Tibial artery (tissue), 4 donors: ENCODE measurements at regions not wholly inside any gene's neighbourhood (a gene's known extent, or its start where the extent isn't known, plus 50 kb on each side); places are given as distances from the start of the nearest gene placed in this dataset.
A peak's percentile ranks its signal among the peaks of the same experiment; 100 is the strongest.

Source experiments
- DNase-seq, 2 donors: peaks; one replicate each; pipeline ENCODE4 v3.0.0-alpha.2; 2019
- H3K27ac ChIP-seq, 2 donors: fragments of 200-600 bp; sonication (generic) in 1 of 2; 1 replicate in 1 of 2; 2 replicates in 1 of 2; pipeline ENCODE4 v1.5.1; 2018 to 2019; ENCODE audit warnings: mild to moderate bottlenecking in 1 of 2
- H3K27me3 ChIP-seq, 2 donors: fragments of 200-600 bp; sonication (generic) in 1 of 2; one replicate each; pipeline versions ENCODE4 v1.5.1 to v1.6.0; 2016 to 2019
- H3K36me3 ChIP-seq, 3 donors: fragments of 200-600 bp; sonication (generic) in 2 of 3; one replicate each; pipeline ENCODE4 v1.5.1; 2016 to 2019; ENCODE audit warnings: mild to moderate bottlenecking in 2 of 3
- H3K4me1 ChIP-seq, 4 donors: fragments of 200-600 bp; sonication (generic) in 2 of 4; 1 replicate in 3 of 4; 2 replicates in 1 of 4; pipeline ENCODE4 v1.5.1; 2016 to 2019
- H3K4me3 ChIP-seq, 2 donors: fragments of 200-600 bp; sonication (generic) in 1 of 2; 1 replicate in 1 of 2; 2 replicates in 1 of 2; pipeline ENCODE4 v1.5.1; 2018 to 2019; ENCODE audit warnings: mild to moderate bottlenecking in 2 of 2
- H3K9me3 ChIP-seq, 3 donors: fragments of 200-600 bp; sonication (generic) in 1 of 3; one replicate each; pipeline ENCODE4 v1.5.1; 2016 to 2019
- intact Hi-C: fragments of 100-400 bp; cut with DNase I; formaldehyde crosslinking; loops from one replicate; pipeline ENCODE4 v1.15.0; 2023; ENCODE audit warnings: low total_unique reads
- TF ChIP-seq, protein P1 (sequence below), 2 experiments: fragments of 200-600 bp in 1 of 2; fragments of 450-650 bp in 1 of 2; IDR thresholded peaks; one replicate each; pipeline ENCODE4 v1.5.1; 2017 to 2019; ENCODE audit warnings: antibody characterized with exemption in 2 of 2, mild to moderate bottlenecking in 1 of 2, moderate library complexity in 1 of 2

GRCh38 chr11:57069942-57070341 is 81.2 kb downstream of the OR5AK2 start:
- no peaks in the 10 kb centered on the region for H3K27me3 ChIP-seq
- DNase-seq = no peak
- TF ChIP-seq, protein P1, sequence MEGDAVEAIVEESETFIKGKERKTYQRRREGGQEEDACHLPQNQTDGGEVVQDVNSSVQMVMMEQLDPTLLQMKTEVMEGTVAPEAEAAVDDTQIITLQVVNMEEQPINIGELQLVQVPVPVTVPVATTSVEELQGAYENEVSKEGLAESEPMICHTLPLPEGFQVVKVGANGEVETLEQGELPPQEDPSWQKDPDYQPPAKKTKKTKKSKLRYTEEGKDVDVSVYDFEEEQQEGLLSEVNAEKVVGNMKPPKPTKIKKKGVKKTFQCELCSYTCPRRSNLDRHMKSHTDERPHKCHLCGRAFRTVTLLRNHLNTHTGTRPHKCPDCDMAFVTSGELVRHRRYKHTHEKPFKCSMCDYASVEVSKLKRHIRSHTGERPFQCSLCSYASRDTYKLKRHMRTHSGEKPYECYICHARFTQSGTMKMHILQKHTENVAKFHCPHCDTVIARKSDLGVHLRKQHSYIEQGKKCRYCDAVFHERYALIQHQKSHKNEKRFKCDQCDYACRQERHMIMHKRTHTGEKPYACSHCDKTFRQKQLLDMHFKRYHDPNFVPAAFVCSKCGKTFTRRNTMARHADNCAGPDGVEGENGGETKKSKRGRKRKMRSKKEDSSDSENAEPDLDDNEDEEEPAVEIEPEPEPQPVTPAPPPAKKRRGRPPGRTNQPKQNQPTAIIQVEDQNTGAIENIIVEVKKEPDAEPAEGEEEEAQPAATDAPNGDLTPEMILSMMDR (IDR thresholded peaks at IDR 0.05) = no peak

DNA sequence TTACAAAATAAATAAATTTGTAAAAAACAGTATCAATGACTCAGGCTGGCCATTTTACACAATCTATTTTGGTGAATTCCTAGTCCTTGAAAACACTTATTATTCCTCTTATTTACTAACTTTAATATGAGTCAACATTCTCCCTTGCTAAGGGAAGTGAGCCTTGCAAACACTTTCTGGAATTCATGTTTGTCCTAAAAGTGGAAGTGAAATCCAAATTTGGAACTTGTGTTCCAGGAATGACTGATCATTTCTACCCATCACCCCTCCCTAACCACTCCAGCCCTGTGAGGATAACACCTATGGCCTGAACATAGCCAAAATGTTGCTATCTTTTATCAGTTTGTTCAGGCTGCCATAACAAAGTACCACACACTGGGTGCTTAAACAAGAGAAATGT is 83.1 kb downstream of the OR5AK2 start:
- Histone ChIP-seq H3K36me3 (no peaks in the 10 kb centered on the region), H3K4me1 (peaks cover 0 to 30% (median 7%) of the 10 kb centered on the region in 4 donors), H3K27me3 (no peaks in the 10 kb centered on the region), H3K9me3 (no peaks in the 10 kb centered on the region), H3K4me3 (no peak overlapping the region), H3K27ac (peak overlapping the region; percentile 50 to 56)
- intact Hi-C loops = no loop called here
- TF ChIP-seq, protein P1 (IDR thresholded peaks at IDR 0.05) = no peak
- no peak for DNase-seq

More at GRCh38 chr11:57069942-57070341, 81.2 kb downstream of the OR5AK2 start:
- Histone ChIP-seq H3K36me3 (no peaks in the 10 kb centered on the region), H3K4me3 (no peak overlapping the region), H3K4me1 (peaks cover 0 to 26% (median 7%) of the 10 kb centered on the region in 4 donors), H3K27ac (no peak overlapping the region), H3K9me3 (no peaks in the 10 kb centered on the region)
- intact Hi-C loops = no loop called here

DNA sequence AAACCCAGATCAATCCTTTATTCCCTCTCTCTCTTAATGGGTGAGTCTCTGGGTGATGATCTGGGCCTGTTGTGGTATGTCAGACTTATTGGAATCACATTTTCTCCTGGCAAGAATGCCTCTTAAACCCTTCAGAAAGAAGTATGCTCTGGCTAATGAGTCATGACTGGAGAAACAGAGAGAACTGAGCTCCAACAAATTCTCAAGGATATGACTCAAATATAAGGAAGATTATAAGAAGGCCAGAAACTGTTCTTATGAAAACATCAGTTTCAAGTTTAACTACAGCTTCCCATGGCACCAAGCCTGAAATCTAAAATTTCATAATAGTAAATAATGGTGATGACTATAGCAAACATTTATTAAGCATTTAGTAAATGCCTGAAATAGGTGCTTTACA is 83.9 kb downstream of the OR5AK2 start:
- H3K36me3 ChIP-seq = no peaks in the 10 kb centered on the region
- TF ChIP-seq, protein P1 (IDR thresholded peaks at IDR 0.05) = no peak
- peaks cover 0 to 30% (median 7%) of the 10 kb centered on the region in 4 donors for H3K4me1 ChIP-seq
- H3K27ac ChIP-seq = peak overlapping the region; percentile 50 to 56
- H3K9me3 ChIP-seq = no peaks in the 10 kb centered on the region
- H3K27me3 ChIP-seq = no peaks in the 10 kb centered on the region
- H3K4me3 ChIP-seq = no peak overlapping the region
- intact Hi-C loops = no loop called here
- no peak for DNase-seq

DNA sequence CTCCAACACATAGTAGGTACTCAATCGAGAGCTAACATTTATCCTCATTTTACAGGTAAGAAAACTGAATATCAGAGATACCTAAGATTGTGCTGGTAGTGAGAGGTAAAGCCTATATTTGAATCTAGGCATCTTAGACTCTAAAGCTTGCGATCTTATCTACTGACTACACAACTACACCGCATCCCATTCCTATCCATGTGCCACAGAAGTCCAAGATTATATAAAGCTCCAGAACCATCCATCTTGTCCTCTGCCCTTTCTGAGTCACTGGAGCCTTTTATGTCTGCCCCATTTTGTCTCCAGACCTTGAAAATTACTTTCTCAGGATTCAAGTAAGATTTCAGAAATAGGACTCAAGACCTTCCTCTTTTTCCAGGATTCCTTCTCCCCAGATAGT is 84.4 kb downstream of the OR5AK2 start:
- DNase-seq = no peak
- intact Hi-C loops = no loop called here
- peak overlapping the region; percentile 38 to 50 for H3K27ac ChIP-seq
- H3K4me1 ChIP-seq = peaks cover 0 to 30% (median 7%) of the 10 kb centered on the region in 4 donors
- no peaks in the 10 kb centered on the region for H3K9me3 ChIP-seq
- H3K4me3 ChIP-seq = no peak overlapping the region
- H3K27me3 ChIP-seq = no peaks in the 10 kb centered on the region
- no peaks in the 10 kb centered on the region for H3K36me3 ChIP-seq
- TF ChIP-seq, protein P1 (IDR thresholded peaks at IDR 0.05) = no peak

GRCh38 chr11:57081356-57081755 is 92.6 kb downstream of the OR5AK2 start:
- intact Hi-C loops = no loop called here
- no peaks in the 10 kb centered on the region for H3K36me3 ChIP-seq
- no peaks in the 10 kb centered on the region for H3K9me3 ChIP-seq
- no peak overlapping the region for H3K4me3 ChIP-seq
- TF ChIP-seq, protein P1 (IDR thresholded peaks at IDR 0.05) = no peak
- no peaks in the 10 kb centered on the region for H3K4me1 ChIP-seq
- no peaks in the 10 kb centered on the region for H3K27me3 ChIP-seq
- no peak overlapping the region for H3K27ac ChIP-seq
- no peak for DNase-seq

DNA sequence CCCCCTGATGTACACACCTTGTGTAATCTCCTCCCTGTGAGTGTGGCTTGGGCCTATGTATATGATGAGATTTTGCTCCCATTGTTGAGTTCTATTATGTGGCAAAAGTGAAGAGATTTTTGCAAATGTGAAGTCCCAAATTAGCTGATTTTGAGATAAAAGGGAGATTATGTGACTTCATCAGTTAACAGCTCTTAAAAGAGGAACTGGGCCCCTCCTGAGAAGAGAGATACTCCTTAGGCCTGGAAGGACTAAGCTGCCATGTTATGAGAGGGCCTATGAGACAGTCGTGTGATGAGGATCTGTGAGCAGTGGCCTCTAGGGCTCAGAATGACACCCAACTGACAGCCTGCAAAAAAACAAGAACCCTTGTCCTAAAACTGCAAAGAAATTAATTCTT is 93.4 kb downstream of the OR5AK2 start:
- Histone ChIP-seq H3K4me1 (no peaks in the 10 kb centered on the region), H3K4me3 (no peak overlapping the region), H3K36me3 (no peaks in the 10 kb centered on the region), H3K27ac (no peak overlapping the region), H3K9me3 (no peaks in the 10 kb centered on the region), H3K27me3 (no peaks in the 10 kb centered on the region)
- DNase-seq = no peak
- intact Hi-C loops = no loop called here
- TF ChIP-seq, protein P1 (IDR thresholded peaks at IDR 0.05) = no peak
